HL-60 (cell line): ENCODE measurements at regions not wholly inside any gene's neighbourhood (a gene's known extent, or its start where the extent isn't known, plus 50 kb on each side); places are given as distances from the start of the nearest gene placed in this dataset.

ENCODE experiments used
- GABPA ChIP-seq: IDR thresholded peaks from 2 replicates; pipeline ENCODE4 v1.6.1; 2012; ENCODE audit warnings: low read depth
- POLR2AphosphoS5 ChIP-seq: IDR thresholded peaks from 2 replicates; pipeline ENCODE4 v1.6.1; 2012; ENCODE audit warnings: low read depth
- SPI1 ChIP-seq: IDR thresholded peaks from 2 replicates; pipeline ENCODE4 v1.6.1; 2012; ENCODE audit warnings: low read depth, mild to moderate bottlenecking, borderline replicate concordance
- TF ChIP-seq, protein P1 (sequence below): IDR thresholded peaks from one replicate; pipeline ENCODE4 v1.5.1; 2011; ENCODE audit warnings: low read length, control low read depth, inconsistent platforms; ENCODE audit not compliant: insufficient read depth
- TF ChIP-seq, protein P2 (sequence below): IDR thresholded peaks from 2 replicates; pipeline ENCODE4 v1.6.1; 2012; ENCODE audit warnings: low read depth; ENCODE audit not compliant: insufficient replicate concordance

- TF ChIP-seq, protein P1, sequence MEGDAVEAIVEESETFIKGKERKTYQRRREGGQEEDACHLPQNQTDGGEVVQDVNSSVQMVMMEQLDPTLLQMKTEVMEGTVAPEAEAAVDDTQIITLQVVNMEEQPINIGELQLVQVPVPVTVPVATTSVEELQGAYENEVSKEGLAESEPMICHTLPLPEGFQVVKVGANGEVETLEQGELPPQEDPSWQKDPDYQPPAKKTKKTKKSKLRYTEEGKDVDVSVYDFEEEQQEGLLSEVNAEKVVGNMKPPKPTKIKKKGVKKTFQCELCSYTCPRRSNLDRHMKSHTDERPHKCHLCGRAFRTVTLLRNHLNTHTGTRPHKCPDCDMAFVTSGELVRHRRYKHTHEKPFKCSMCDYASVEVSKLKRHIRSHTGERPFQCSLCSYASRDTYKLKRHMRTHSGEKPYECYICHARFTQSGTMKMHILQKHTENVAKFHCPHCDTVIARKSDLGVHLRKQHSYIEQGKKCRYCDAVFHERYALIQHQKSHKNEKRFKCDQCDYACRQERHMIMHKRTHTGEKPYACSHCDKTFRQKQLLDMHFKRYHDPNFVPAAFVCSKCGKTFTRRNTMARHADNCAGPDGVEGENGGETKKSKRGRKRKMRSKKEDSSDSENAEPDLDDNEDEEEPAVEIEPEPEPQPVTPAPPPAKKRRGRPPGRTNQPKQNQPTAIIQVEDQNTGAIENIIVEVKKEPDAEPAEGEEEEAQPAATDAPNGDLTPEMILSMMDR = no peak
- no peak for TF ChIP-seq POLR2AphosphoS5
- TF ChIP-seq, protein P2, sequence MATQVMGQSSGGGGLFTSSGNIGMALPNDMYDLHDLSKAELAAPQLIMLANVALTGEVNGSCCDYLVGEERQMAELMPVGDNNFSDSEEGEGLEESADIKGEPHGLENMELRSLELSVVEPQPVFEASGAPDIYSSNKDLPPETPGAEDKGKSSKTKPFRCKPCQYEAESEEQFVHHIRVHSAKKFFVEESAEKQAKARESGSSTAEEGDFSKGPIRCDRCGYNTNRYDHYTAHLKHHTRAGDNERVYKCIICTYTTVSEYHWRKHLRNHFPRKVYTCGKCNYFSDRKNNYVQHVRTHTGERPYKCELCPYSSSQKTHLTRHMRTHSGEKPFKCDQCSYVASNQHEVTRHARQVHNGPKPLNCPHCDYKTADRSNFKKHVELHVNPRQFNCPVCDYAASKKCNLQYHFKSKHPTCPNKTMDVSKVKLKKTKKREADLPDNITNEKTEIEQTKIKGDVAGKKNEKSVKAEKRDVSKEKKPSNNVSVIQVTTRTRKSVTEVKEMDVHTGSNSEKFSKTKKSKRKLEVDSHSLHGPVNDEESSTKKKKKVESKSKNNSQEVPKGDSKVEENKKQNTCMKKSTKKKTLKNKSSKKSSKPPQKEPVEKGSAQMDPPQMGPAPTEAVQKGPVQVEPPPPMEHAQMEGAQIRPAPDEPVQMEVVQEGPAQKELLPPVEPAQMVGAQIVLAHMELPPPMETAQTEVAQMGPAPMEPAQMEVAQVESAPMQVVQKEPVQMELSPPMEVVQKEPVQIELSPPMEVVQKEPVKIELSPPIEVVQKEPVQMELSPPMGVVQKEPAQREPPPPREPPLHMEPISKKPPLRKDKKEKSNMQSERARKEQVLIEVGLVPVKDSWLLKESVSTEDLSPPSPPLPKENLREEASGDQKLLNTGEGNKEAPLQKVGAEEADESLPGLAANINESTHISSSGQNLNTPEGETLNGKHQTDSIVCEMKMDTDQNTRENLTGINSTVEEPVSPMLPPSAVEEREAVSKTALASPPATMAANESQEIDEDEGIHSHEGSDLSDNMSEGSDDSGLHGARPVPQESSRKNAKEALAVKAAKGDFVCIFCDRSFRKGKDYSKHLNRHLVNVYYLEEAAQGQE = no peak
- no peak for TF ChIP-seq GABPA
- TF ChIP-seq SPI1 = no peak
Measured at GRCh38 chr2:4916094-4916493, 776.1 kb upstream of the SOX11 start.
